ENCODE measurements at regions not wholly inside any gene's neighbourhood (a gene's known extent, or its start where the extent isn't known, plus 50 kb on each side); places are given as distances from the start of the nearest gene placed in this dataset.
"Not testable (repeated sequence)": the region's sequence is repeated elsewhere in the genome, so short reads cannot be mapped to it uniquely, and the experiment has no call there.

- no peak for ATAC-seq
Measured at GRCh38 chr1:43108080-43108479, 64.0 kb downstream of the EBNA1BP2 start.

GRCh38 chr1:43107664-43108063 lies 64.4 kb downstream of the EBNA1BP2 start:
- ATAC-seq, result no peak

- no peak for ATAC-seq
Measured at GRCh38 chr1:43104027-43104763, 67.9 kb downstream of the EBNA1BP2 start.

GRCh38 chr1:43101061-43101460 lies 71.0 kb downstream of the EBNA1BP2 start:
- no peak for ATAC-seq

- ATAC-seq, result no peak
Measured at GRCh38 chr1:43098200-43098599, 73.9 kb downstream of the EBNA1BP2 start.

GRCh38 chr1:43096528-43096927 lies 75.6 kb downstream of the EBNA1BP2 start:
- not testable (repeated sequence) for ATAC-seq

GRCh38 chr1:43090812-43091211 lies 81.3 kb downstream of the EBNA1BP2 start:
- not testable (repeated sequence) for ATAC-seq

GRCh38 chr1:43090157-43090556 lies 81.9 kb downstream of the EBNA1BP2 start:
- ATAC-seq, result not testable (repeated sequence)

GRCh38 chr1:43083375-43083891 lies 88.7 kb downstream of the EBNA1BP2 start:
- no peak for ATAC-seq

- ATAC-seq, result no peak
Measured at GRCh38 chr1:43082740-43083139, 89.3 kb downstream of the EBNA1BP2 start.

GRCh38 chr1:43077273-43077672 lies 94.8 kb downstream of the EBNA1BP2 start:
- ATAC-seq, result no peak

GRCh38 chr1:43074709-43075108 lies 97.4 kb downstream of the EBNA1BP2 start:
- ATAC-seq, result no peak

GRCh38 chr1:43074244-43074643 lies 97.8 kb downstream of the EBNA1BP2 start:
- ATAC-seq, result no peak

GRCh38 chr1:43073490-43074230 lies 98.4 kb downstream of the EBNA1BP2 start:
- peak; percentile 75 to 81 for ATAC-seq

GRCh38 chr1:43072314-43072713 lies 99.8 kb downstream of the EBNA1BP2 start:
- no peak for ATAC-seq

GRCh38 chr1:43071241-43071640 lies 100.8 kb downstream of the EBNA1BP2 start:
- ATAC-seq, result no peak

- no peak for ATAC-seq
Measured at GRCh38 chr1:43069461-43070050, 102.5 kb downstream of the EBNA1BP2 start.

- ATAC-seq, result no peak
Measured at GRCh38 chr1:43068911-43069310, 103.2 kb downstream of the EBNA1BP2 start.

- ATAC-seq, result peak in 1 of 2 donors; percentile 20
Measured at GRCh38 chr1:43067977-43068751, 103.9 kb downstream of the EBNA1BP2 start.

- ATAC-seq, result no peak
Measured at GRCh38 chr1:43067233-43067745, 104.8 kb downstream of the EBNA1BP2 start.

- ATAC-seq, result no peak
Measured at GRCh38 chr1:43066578-43066977, 105.5 kb downstream of the EBNA1BP2 start.

- ATAC-seq, result no peak
Measured at GRCh38 chr1:43065616-43066399, 106.3 kb downstream of the EBNA1BP2 start.
